K562 (cell line): ENCODE measurements at regions not wholly inside any gene's neighbourhood (a gene's known extent, or its start where the extent isn't known, plus 50 kb on each side); places are given as distances from the start of the nearest gene placed in this dataset.

Source experiments
- CBFA2T2 ChIP-seq: fragments of 450-650 bp; conservative IDR thresholded peaks from 2 replicates; pipeline ENCODE4 v1.6.1; 2017; ENCODE audit warnings: mild to moderate bottlenecking
- DACH1 ChIP-seq: fragments of 450-650 bp; IDR thresholded peaks from 2 replicates; pipeline ENCODE4 v1.6.1; 2018; ENCODE audit not compliant: partially characterized antibody
- ERF ChIP-seq: fragments of 450-650 bp; formaldehyde crosslinking; IDR thresholded peaks from 2 replicates; pipeline ENCODE4 v1.4.0; 2020; ENCODE audit warnings: mild to moderate bottlenecking, mixed read lengths
- HLTF ChIP-seq: fragments of 450-650 bp; IDR thresholded peaks from 2 replicates; pipeline ENCODE4 v1.6.1; 2016
- NEUROD1 ChIP-seq: fragments of 150-350 bp; IDR thresholded peaks from 2 replicates; pipeline ENCODE4 v1.6.1; 2014; ENCODE audit warnings: borderline replicate concordance, low read length, low read depth; ENCODE audit not compliant: partially characterized antibody
- PCBP2 ChIP-seq: fragments of 200-400 bp; formaldehyde crosslinking; IDR thresholded peaks from 2 replicates; pipeline ENCODE4 v1.6.1; 2018; ENCODE audit warnings: low read length, low read depth, mild to moderate bottlenecking, moderate library complexity; ENCODE audit not compliant: poor library complexity, severe bottlenecking
- PHB2 ChIP-seq: fragments of 450-650 bp; IDR thresholded peaks from 2 replicates; pipeline ENCODE4 v1.6.1; 2017; ENCODE audit warnings: low read depth
- PURB ChIP-seq: sonication (generic); formaldehyde crosslinking; IDR thresholded peaks from 2 replicates; pipeline ENCODE4 v1.9.0; 2021; ENCODE audit warnings: low read depth, mild to moderate bottlenecking, missing genetic modification reagents
- RHOXF2B ChIP-seq: fragments of 250-450 bp; sonication (Bioruptor Pico); conservative IDR thresholded peaks from 2 replicates; pipeline ENCODE4 v1.5.1; 2021
- SRSF9 ChIP-seq: fragments of 200-400 bp; formaldehyde crosslinking; IDR thresholded peaks from 2 replicates; pipeline ENCODE4 v1.6.1; 2017; ENCODE audit warnings: low read depth, low read length, borderline replicate concordance
- TCF3 ChIP-seq: sonication (generic); formaldehyde crosslinking; IDR thresholded peaks from 2 replicates; pipeline ENCODE4 v1.4.0; 2020; ENCODE audit warnings: mild to moderate bottlenecking, missing genetic modification reagents
- XRCC4 ChIP-seq: IDR thresholded peaks from one replicate; pipeline ENCODE4 v1.6.1; 2011; ENCODE audit not compliant: insufficient read depth, insufficient read length; ENCODE audit errors: extremely low read depth
- ZBTB12 ChIP-seq: fragments of 250-450 bp; sonication (Bioruptor Pico); IDR thresholded peaks from 2 replicates; pipeline ENCODE4 v1.4.0; 2020
- ZNF384 ChIP-seq: IDR thresholded peaks from 2 replicates; pipeline ENCODE4 v1.6.1; 2012; ENCODE audit warnings: low read depth, low read length, improper control_type of control experiment
- ZNF75A ChIP-seq: fragments of 450-650 bp; formaldehyde crosslinking; IDR thresholded peaks from 2 replicates; pipeline ENCODE4 v1.4.0; 2020; ENCODE audit warnings: mild to moderate bottlenecking
- ZNF76 ChIP-seq: fragments of 250-450 bp; sonication (Bioruptor Pico); IDR thresholded peaks from 2 replicates; pipeline ENCODE4 v1.4.0; 2020; ENCODE audit warnings: mild to moderate bottlenecking, moderate library complexity, borderline replicate concordance
- TF ChIP-seq, protein P1 (sequence below): fragments of 150-350 bp; IDR thresholded peaks from 2 replicates; pipeline ENCODE4 v1.6.1; 2014; ENCODE audit warnings: low read depth, mild to moderate bottlenecking, low read length, borderline replicate concordance

DNA sequence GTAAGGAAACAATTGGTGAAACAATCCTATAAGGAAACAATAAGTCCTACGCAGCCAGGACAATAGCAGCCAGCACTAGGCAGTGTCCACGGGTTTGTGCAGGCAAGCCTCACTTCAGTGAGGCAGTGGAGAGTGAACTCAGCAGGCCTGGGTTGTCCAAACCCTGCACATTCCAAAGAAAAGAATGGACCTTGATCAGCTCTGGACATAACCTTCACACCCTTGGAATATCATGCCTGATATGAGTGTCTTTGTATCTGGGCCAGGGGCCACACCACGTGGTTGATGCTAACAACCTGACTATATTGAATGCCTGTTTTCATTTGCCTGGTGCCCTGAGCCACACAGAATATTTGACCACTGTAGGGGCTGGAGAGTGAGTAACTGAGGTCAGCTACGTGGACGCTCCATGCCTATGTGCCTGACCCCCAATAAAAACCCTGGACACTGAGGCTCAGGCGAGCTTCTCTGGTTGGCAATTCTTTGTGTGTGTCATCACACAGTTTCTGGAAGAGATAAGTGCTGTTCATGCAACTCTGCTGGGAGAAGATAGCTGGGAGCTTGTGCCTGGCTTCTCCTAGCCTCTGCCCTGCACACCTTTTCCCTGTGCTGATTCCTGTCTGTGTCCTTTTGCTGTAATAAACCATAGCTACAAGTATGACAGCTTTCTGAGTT, 81.4 kb upstream of the NCOR2 start (continued):
- TF ChIP-seq, protein P1, sequence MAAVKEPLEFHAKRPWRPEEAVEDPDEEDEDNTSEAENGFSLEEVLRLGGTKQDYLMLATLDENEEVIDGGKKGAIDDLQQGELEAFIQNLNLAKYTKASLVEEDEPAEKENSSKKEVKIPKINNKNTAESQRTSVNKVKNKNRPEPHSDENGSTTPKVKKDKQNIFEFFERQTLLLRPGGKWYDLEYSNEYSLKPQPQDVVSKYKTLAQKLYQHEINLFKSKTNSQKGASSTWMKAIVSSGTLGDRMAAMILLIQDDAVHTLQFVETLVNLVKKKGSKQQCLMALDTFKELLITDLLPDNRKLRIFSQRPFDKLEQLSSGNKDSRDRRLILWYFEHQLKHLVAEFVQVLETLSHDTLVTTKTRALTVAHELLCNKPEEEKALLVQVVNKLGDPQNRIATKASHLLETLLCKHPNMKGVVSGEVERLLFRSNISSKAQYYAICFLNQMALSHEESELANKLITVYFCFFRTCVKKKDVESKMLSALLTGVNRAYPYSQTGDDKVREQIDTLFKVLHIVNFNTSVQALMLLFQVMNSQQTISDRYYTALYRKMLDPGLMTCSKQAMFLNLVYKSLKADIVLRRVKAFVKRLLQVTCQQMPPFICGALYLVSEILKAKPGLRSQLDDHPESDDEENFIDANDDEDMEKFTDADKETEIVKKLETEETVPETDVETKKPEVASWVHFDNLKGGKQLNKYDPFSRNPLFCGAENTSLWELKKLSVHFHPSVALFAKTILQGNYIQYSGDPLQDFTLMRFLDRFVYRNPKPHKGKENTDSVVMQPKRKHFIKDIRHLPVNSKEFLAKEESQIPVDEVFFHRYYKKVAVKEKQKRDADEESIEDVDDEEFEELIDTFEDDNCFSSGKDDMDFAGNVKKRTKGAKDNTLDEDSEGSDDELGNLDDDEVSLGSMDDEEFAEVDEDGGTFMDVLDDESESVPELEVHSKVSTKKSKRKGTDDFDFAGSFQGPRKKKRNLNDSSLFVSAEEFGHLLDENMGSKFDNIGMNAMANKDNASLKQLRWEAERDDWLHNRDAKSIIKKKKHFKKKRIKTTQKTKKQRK = no peak
- TF ChIP-seq DACH1 (no peak), ERF (CRISPR knock-in tag) (no peak), SRSF9 (no peak), ZNF76 (CRISPR knock-in tag) (no peak), PHB2 (no peak), ZNF75A (no peak), CBFA2T2 (peak; percentile 52), PCBP2 (no peak), PURB (CRISPR knock-in tag) (no peak), HLTF (no peak), ZNF384 (no peak), XRCC4 (no peak), RHOXF2B (CRISPR knock-in tag) (no peak), NEUROD1 (no peak), ZBTB12 (no peak), TCF3 (CRISPR knock-in tag) (peak; percentile 62)
